ENCODE measurements at regions not wholly inside any gene's neighbourhood (a gene's known extent, or its start where the extent isn't known, plus 50 kb on each side); places are given as distances from the start of the nearest gene placed in this dataset.
"Not testable (repeated sequence)": the region's sequence is repeated elsewhere in the genome, so short reads cannot be mapped to it uniquely, and the experiment has no call there.

DNA sequence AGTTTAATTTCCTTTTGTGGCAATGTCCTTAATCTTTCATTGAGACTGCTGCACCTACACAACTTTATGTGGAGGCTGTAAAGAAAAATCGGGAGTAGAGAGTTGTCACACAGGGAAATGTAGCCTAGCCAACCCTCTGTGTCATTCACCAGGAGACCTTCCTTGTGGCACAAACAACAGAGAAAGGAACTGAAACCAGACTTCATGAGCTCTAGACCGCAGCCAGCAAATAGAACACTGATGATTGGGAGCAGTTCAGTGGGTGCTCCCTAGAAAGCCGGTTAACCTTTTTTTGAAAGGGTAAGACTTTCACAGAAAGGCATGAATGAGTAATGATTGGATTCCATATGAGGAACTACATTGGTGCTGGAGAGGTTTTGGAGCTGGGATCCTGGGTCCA lies 1752.4 kb upstream of the CELF4 start:
- DNase-seq, result no peak

DNA sequence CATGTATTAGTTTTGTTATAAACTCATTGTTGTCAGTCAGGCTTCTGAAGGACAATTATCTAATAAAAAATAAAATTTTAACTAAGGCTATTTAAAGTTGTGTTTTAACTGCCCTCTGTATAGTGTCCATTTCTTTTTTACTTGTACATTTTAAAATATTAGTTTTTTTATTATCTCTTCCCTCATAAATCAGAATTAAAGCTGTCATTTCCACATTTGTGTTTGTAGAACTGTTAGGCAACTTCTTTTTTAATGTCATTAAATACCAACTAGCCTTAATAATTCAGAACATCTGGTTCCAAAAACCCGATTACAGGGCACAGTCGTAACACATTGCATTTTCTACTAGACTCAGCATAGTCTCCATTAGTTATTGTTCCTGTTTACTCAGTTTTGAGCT lies 1749.0 kb upstream of the CELF4 start:
- no peak for DNase-seq

DNA sequence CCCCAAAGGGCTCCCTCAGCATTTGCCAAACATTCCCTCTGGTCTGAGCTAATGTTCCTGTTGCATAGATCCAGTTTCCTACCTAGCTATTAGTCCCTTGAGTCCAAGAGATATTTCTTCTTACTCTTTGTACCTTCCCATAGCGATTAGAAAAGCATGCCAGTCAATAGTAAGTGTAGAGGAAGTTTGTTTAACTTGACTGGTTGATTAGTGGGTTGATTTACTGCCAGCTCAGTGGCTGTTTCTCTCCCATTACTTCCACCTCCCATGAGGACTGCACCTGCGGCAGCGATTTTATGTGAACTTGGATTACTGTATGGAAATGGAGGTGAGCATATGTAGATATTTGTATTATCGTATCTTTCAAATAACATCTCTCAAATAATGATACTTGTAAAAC lies 1748.4 kb upstream of the CELF4 start:
- no peak for DNase-seq

DNA sequence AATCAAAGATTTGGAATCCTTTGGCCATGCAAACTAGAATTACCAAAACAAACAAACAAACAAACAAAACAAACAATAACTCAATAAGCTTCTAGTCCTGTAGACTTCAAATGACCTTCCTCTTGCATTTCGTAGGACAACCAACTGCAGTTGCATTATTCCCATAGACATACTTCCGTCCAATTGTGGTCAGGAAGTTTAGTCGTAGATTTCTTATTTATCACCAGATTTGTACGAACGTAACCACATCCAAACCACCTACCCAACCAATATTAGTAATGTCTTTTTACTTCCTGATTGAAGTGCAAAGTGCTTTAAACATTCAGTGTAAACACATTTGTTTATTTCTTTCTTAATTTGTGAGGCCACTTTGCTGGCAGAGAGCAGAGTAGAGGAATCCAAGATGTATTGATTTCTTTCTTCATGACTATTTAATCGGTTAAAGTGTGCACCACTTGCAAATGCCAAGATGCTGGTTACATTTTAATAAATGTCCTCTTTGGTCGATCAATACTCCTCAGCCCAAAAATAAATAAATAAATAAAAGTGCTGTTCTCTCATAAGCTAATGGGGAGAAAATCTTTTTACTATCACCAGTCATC lies 1745.6 kb upstream of the CELF4 start:
- no peak for DNase-seq

DNA sequence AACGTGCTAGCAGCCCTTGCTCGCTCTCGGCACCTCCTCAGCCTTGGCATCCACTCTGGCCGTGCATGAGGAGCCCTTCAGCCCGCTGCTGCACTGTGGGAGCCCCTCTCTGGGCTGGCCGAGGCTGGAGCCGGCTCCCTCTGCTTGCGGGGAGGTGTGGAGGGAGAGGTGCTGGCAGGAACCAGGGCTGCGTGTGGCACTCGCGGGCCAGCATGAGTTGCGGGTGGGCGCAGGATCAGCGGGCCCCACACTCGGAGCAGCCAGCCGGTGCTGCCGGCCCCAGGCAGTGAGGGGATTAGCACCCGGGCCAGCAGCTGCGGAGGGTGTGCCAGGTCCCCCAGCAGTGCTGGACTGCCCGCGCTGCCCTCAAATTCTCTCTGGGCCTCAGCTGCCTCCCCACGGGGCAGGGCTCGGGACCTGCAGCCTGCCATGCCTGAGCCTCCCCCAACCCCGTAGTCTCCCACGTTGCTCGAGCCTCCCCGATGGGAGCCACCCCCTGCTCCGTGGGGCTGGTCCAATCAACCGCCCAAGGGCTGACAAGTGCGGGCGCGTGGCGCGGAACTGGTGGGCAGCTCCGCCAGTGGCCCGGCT lies 1743.4 kb upstream of the CELF4 start:
- not testable (repeated sequence) for DNase-seq

DNA sequence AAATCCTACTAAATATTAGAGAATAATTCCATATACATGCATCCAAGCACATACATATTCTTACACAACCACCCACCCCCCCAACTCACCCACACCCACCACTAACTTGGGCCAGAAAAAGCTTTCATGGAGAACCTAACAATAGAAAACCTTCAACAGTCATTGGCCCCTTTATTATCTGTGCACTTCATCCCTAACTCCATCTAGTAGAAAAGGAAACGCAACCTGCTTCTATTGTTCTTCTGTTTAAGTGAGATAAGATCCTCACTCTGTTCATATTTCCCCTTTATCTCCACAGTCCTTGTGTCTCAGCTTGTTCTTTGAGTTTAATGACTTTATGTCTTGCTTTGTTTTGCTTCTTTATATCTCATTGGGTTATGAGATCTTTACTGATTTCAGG lies 1740.2 kb upstream of the CELF4 start:
- no peak for DNase-seq

DNA sequence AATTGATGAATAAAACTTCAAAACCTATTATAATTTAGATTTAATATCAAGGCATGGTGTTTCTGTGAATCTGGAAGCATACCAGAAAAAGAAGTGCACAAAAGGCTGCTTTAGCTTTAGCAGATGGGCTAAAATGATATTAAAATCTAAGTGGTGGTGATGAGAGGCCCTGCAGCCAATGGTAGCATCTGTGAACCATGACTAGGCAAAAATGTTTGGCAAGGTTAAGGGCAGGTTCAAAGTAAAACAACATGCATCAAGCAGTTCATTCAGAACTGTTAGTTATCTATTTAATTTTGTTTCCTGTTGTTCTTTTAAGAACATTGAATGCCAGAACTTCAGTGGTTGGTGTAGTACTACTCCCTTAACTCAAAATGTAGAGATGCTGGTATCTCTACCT lies 1736.9 kb upstream of the CELF4 start:
- DNase-seq, result no peak

DNA sequence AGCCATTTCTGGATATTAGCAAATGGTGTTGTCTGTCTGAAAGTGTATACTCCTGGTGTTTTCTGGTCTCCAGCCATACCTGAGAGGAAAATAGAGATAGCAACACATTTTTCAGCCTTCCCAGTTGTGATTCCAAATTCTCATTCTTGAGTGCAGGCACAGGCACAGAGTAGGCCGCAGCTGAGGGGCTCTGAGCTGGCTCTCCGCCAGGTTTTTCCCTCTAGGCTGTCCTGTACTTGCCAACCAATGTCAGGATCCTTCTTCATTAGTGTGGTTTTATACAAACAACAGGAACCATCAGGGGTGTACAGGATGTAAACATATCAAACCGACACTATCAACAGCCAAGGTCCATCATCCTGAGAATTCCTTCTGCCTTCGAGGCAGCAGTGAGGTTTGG lies 1733.6 kb upstream of the CELF4 start:
- no peak for DNase-seq

DNA sequence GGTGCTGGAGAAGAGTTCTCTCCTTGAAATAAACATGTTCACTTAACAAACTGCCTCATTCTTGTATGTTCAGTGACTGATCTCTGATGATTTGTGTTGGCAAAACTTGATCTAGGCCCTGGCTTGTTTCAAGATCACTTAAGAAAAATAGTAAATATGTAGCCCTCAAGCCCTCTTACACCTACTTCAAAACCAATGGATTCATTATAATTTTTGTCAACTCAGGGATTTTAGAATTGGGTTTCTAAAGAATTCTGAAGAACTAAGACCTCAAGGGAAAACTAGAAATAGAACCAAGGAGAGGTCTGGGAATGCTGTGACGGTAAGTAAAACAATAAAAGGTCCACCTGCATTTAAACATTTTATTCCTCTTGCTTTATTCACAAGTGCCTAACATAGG lies 1731.6 kb upstream of the CELF4 start:
- no peak for DNase-seq

DNA sequence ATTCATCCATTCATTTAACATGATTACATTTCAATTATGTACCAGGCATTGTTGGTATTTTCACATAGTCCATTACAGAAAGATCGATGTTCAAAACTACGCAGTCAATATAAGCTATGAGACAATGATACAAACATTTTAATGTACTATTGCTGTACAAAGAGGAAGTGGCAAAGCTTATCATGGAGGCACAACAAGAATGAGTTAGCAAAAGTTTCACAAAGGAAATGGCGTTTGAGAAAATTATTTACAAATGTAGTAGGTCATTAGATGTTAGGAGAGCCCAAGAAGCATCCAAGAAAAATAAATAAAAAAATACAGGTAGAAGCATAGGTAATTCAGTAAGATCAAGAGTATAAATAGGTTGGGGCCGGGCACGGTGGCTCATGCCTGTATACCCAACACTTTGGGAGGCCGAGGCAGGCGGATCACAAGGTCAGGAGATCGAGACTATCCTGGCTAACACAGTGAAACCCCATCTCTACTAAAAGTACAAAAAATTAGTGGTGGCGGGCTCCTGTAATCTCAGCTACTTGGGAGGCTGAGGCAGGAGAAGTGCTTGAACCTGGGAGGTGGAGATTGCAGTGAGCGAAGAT lies 1730.8 kb upstream of the CELF4 start:
- no peak for DNase-seq

DNA sequence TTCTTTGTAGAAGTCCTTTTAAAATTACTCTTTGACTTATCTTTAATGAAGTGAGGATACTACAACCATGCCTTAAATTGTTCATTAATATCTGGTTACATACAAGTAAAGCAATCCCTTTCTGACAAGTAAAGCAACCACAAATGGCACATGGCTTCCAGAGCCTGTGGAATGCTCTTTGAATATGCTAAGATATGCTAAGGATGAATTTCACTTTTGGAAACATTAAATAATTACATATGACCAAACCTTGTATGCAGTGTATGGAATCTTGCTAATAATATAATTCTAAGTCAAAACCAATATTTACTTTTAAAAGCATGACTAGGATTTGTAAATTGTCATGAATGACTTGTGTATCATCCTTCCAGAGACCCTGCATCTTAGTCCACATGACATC lies 1711.2 kb upstream of the CELF4 start:
- DNase-seq, result no peak

DNA sequence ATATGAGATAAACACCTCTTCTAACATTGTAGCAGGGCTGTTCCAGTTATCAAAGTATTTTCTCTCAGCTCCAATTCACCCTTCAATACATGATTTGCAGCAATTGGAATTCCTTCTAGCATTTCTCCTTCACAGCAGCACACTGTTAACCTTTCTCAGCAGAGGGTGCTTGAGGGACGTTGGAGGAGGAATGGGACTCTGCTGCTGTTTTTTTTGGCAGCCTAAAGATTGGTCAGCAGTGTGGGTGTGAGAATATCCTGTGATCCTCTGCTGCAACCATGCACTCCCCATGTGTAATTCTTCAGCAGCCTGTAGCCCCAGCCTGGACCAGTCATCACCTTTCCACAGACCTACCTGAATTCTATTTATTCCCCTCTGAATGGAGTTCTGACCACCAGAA lies 1708.9 kb upstream of the CELF4 start:
- no peak for DNase-seq

DNA sequence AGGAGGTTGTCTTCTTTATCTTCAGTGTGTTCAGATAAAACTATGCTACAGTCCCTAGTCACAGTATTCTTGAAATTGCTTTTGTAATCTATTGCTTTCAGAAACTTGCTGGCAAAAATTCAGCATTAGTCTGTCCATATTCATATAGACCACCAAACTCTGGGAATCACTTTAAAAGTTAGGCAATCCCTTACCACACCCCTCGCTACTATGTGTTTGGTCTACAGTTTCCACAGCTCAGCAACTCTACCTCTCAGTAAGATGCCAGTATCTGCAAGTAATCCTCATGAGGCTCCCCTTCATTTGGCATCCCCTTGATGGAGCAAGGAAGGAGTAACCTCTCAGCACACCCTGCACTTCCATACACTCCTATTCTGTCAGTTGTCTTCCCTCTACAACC lies 1706.6 kb upstream of the CELF4 start:
- no peak for DNase-seq

DNA sequence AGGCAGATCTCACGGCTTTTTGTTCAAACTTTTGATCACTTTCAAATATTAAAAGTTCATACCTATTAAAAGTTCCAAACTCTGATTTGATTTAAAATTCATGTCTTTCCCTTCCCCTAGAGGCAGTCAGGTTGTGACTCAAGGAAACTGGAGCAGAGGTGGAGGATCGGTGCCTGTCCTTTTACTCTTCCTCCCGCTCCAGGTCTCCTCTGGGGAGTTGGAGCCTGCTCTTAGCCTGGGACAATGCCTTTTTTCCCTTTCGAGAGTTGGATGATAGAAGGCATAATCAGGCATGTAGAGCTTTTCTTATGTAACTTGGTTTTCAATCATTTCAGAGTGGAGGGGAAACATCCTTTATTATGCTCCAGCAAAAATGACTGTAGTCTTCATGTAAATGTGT lies 1706.1 kb upstream of the CELF4 start:
- DNase-seq, result no peak

DNA sequence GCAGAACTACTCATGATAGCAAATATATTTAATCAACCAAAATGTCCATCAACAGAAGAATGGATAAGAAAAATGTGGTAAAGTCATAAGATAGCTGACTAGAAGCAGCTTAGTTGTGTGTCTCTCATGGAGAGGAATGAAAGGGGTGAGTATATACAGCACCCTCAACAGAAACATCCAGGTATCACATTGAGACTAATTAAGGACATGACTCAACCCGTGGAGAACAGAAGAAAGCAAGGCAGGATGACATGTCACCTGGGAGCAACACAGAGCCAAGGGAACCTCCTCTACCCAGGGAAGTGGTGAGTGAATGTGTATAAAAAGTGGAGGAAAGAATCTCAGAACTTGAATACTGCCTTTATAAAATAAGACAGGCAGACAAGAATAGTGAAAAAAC lies 1695.0 kb upstream of the CELF4 start:
- DNase-seq, result no peak

DNA sequence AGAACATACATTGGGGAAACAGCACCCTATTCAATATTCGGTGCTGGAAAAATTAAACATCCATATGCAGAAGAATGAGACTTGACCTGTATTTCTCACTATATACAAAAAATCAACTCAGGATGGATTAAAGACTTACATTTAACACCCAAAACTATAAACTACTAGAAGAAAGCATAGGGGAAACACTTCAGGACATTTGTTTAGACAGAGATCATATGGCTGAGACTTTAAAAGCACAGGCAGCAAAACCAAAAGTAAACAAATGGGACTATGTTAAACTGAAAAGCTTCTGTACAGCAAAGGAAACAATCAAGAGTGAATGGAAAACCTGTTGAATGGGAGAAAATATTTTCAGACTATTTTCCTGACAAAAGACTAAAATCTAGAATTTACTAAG lies 1694.1 kb upstream of the CELF4 start:
- no peak for DNase-seq

DNA sequence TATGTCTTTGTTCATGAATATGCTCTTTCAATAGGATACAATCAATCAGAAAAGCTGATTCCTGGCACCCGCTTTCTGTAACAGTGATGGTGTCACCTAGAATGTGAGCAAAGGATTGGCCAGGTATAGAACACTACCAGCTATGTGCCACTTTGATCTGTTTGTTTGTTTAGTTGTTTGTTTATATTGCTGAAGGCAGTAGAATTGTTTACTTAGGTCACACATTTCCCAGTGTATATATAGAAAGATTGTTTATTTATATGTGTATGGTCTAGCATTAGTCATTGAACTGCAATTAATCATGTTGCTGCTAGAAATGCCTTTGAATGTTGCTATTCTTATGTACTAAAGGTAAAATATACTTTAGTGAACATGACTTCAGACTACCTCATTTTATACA lies 1678.6 kb upstream of the CELF4 start:
- DNase-seq, result no peak

DNA sequence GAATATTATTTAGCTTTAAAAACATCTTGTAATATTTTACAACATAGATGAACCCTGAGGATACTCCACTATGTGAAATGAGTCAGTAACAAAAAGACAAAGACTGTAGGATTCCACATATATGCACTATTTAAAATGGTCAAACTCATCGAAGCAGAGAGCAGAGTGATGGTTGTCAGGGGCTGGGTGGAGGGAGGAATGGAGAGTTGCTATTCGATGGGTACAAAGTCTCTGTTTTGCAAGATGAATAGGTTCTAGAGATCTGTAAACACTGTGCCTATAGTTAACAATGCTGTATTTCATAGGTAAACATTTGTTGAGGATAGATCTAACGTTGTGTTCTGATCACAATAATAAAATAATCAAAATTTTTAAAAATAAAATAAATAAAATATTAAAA lies 1675.9 kb upstream of the CELF4 start:
- no peak for DNase-seq

DNA sequence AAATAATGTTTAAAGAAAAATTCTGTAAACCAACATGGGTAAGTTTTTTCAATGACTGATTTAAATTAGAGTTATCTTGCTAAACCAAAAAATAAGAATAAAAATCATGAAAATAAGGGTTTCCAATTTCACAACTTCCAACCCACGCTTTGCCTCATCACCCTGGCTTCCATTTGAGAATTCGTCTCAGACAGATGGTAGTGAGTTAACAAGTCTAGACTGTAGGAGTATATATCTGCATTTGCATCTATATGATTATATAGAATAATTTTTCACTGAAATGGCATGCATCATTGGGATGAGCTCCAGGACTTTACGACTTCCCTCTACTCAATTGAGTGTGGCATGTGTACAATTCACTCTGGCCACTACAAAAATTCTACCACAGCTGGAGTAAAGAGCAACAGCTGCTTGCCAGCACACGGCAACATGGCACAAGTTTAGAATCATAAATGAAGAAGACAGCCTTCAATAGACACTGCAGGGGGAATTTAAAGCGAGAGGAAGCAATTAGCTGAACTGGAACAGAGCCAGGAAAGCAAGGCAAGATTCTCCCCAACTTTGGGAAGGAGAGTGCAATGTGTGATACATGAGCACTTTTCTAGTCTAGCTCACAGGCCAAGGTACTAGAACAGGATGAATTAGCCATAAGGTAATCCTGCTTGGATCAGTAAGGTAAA lies 1673.5 kb upstream of the CELF4 start:
- no peak for DNase-seq

DNA sequence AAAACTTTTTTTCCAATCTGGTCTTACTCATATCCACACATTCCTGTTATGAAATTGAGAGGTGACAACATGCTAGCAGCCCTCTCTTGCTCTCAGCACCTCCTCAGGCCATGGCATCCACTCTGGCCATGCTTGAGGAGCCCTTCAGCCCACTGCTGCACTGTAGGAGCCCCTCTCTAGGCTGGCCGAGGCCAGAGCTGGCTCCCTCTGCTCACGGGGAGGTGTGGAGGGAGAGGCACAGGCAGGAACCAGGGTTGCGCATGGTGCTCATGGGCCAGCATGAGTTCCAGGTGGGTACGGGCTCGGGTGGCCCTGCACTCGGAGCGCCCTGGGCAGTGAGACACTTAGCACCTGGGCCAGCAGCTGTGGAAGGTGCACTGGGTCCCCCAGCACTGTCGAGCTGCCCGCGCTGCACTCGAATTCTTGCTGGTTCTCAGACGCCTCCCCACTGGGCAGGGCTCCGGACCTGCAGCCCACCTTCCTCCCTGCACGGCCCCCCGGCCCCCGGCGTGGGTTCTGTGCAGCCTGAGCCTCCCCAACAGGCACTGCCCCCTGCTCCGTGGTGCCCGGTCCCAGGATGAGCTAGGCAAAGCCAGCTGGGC lies 1669.6 kb upstream of the CELF4 start:
- no peak for DNase-seq

DNA sequence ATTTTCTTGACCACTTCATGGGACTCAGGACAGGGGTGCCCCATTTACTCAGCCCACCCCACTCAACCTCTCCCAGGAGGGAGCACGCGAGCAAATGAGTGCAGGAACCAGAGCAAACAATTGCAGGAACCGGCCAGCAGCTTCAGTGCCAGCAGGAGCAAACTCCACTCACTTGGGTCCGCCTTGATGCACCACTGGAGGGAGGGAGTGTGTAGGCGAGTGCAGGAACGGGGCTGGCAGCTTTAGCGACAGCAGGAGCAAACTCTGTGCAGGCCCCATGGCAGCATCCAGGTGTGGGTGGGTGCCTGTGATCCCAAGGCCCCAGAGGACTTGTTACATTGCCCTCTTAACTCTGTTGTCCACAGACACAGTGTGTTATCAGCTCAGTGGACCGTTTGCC lies 1667.3 kb upstream of the CELF4 start:
- DNase-seq, result no peak

DNA sequence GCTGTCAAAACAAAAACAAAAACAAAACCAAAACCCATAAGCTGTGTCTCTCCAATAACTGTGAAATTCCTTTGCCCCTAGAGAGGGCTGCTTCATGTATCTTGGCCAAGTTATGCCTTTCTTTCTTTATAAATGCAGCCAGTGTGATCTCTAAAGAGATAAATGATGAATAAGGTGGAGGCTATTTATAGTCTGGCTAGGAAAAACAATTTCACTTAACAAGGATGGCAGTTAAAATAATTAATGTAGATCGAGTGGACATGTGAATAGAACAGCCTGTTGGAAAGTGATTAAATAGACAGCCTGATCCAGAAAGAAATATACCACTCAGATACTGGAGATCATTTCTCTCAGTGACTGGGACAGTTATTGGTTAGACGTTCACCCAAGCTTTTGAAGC lies 1666.9 kb upstream of the CELF4 start:
- no peak for DNase-seq

DNA sequence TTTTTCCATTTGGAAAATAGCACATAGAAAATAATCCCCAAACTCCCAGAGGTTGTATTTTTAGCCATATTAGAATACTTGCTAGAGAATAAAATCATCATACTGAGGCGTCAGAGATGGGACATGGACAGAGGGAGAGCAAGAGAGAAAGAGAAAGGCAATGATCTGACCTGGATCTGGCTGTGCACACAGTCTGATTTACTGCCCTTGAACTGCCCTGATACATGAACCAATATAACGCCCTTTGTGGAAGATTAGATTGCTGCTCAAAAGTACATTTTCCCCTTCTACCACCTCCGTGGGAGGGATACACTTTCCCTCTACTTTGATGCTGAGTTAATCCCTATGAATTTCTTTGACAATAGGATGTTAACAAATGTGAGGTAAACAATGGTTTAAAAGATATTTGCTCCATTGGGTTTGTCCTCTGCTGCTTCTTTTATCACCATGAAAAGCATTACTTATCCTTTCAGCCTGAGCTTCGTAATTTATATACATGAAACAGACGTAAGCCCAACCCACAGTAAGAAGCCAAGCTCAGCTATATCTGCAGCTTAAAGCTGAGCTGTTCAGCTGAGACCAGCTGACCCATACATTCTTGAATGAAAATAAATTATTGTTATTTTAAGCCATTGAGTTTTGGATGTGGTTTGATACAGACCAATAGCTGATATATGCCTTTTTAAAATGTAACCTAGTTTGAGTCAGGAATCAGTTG lies 1664.6 kb upstream of the CELF4 start:
- no peak for DNase-seq

All from hindlimb muscle (tissue), 1 donor.